Endodermal cell (in vitro differentiated cells): ENCODE measurements at regions not wholly inside any gene's neighbourhood (a gene's known extent, or its start where the extent isn't known, plus 50 kb on each side); places are given as distances from the start of the nearest gene placed in this dataset.
A peak's percentile ranks its signal among the peaks of the same experiment; 100 is the strongest.

Experiments
- DNase-seq: peaks from one replicate; pipeline ENCODE4 v3.0.0-alpha.2; 2017
- H3K27ac ChIP-seq: 2 replicates; pipeline ENCODE4 v1.5.1; 2013; ENCODE audit warnings: mild to moderate bottlenecking, low read depth, low read length, moderate library complexity
- H3K27me3 ChIP-seq: 2 replicates; pipeline ENCODE4 v1.6.1; 2013; ENCODE audit warnings: mild to moderate bottlenecking, low read length, moderate library complexity; ENCODE audit not compliant: insufficient read depth, control insufficient read depth, poor library complexity, severe bottlenecking
- H3K36me3 ChIP-seq: 2 replicates; pipeline ENCODE4 v1.7.0; 2013; ENCODE audit warnings: mild to moderate bottlenecking, low read length, moderate library complexity; ENCODE audit not compliant: control insufficient read depth, insufficient read depth
- H3K4me1 ChIP-seq: one replicate; pipeline ENCODE4 v1.7.0; 2013; ENCODE audit warnings: low read length; ENCODE audit not compliant: control insufficient read depth, insufficient read depth
- H3K4me3 ChIP-seq: 2 replicates; pipeline ENCODE4 v1.5.1; 2013; ENCODE audit warnings: mild to moderate bottlenecking, low read length, moderate library complexity
- H3K9ac ChIP-seq: 2 replicates; pipeline ENCODE4 v1.6.1; 2013; ENCODE audit warnings: mild to moderate bottlenecking, low read length, moderate library complexity; ENCODE audit not compliant: poor library complexity, severe bottlenecking; ENCODE audit errors: extremely low read depth
- H3K9me3 ChIP-seq: 2 replicates; pipeline ENCODE4 v1.6.1; 2013; ENCODE audit warnings: mild to moderate bottlenecking, low read length, moderate library complexity; ENCODE audit not compliant: control insufficient read depth
- H3K27ac Mint-ChIP-seq: 2 replicates; pipeline ENCODE4 v1.8.0; 2020; ENCODE audit warnings: mixed read lengths
- H3K27me3 Mint-ChIP-seq: 2 replicates; pipeline ENCODE4 v1.8.0; 2021; ENCODE audit warnings: mild to moderate bottlenecking, mixed read lengths; ENCODE audit not compliant: insufficient read depth
- H3K36me3 Mint-ChIP-seq: 2 replicates; pipeline ENCODE4 v1.8.0; 2020; ENCODE audit warnings: low read depth, mixed read lengths
- H3K4me1 Mint-ChIP-seq: 2 replicates; pipeline ENCODE4 v1.8.0; 2020; ENCODE audit warnings: mixed read lengths
- H3K4me3 Mint-ChIP-seq: 2 replicates; pipeline ENCODE4 v1.8.0; 2020; ENCODE audit warnings: mild to moderate bottlenecking, moderate library complexity, mixed read lengths
- H3K9me3 Mint-ChIP-seq: 2 replicates; pipeline ENCODE4 v1.8.0; 2020; ENCODE audit warnings: mild to moderate bottlenecking, mixed read lengths
- WGBS, 2 experiments: methylation state at CpG; one replicate each; pipeline versions ENCODE4 v1.1.5 to v1.1.7; 2013; ENCODE audit warnings: missing lambda C conversion rate in 2 of 2, mixed read lengths in 1 of 2; ENCODE audit not compliant: insufficient coverage in 1 of 2, insufficient read length in 1 of 2; 5-methylcytosine and 5-hydroxymethylcytosine counted together
- TF ChIP-seq, protein P1 (sequence below): fragments of 200-600 bp; sonication (generic); conservative IDR thresholded peaks from 2 replicates; pipeline ENCODE4 v1.5.0; 2021; ENCODE audit warnings: antibody characterized with exemption, mild to moderate bottlenecking

DNA sequence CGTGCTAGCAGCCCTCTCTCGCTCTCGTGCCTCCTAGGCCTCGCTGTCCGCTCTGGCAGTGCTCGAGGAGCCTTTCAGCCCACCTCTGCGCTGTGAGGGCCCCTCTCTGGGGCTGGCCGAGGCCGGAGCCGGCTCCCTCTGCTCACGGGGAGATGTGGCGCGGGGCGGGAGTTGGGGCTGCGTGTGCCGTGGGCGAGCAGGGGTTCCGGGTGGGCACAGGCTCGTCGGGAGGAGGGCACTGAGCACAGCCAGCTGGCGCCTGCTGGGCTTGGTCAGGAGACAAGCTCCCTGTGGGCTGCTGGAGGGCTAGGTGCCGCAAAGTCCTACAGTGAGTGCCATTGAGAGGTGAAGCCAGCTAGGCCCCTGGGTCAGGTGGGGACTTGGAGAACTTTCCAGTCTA, 994.5 kb downstream of the C4orf33 start:
- H3K9ac ChIP-seq, result no peak overlapping the region
- Mint-ChIP-seq H3K27me3 (no peaks in the 10 kb centered on the region), H3K36me3 (no peaks in the 10 kb centered on the region), H3K4me1 (peaks cover 6% of the 10 kb centered on the region), H3K9me3 (peaks cover 9% of the 10 kb centered on the region), H3K27ac (no peak overlapping the region), H3K4me3 (no peak overlapping the region)
- no peak overlapping the region for H3K4me3 ChIP-seq
- no peaks in the 10 kb centered on the region for H3K9me3 ChIP-seq
- H3K4me1 ChIP-seq, result no peaks in the 10 kb centered on the region
- H3K36me3 ChIP-seq, result no peaks in the 10 kb centered on the region
- no peak for DNase-seq
- no peaks in the 10 kb centered on the region for H3K27me3 ChIP-seq
- TF ChIP-seq, protein P1, sequence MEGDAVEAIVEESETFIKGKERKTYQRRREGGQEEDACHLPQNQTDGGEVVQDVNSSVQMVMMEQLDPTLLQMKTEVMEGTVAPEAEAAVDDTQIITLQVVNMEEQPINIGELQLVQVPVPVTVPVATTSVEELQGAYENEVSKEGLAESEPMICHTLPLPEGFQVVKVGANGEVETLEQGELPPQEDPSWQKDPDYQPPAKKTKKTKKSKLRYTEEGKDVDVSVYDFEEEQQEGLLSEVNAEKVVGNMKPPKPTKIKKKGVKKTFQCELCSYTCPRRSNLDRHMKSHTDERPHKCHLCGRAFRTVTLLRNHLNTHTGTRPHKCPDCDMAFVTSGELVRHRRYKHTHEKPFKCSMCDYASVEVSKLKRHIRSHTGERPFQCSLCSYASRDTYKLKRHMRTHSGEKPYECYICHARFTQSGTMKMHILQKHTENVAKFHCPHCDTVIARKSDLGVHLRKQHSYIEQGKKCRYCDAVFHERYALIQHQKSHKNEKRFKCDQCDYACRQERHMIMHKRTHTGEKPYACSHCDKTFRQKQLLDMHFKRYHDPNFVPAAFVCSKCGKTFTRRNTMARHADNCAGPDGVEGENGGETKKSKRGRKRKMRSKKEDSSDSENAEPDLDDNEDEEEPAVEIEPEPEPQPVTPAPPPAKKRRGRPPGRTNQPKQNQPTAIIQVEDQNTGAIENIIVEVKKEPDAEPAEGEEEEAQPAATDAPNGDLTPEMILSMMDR, result no peak
- WGBS, 2 experiments, result 95 to 99% methylated on average over 10 to 22 of the region's 22 CpGs
- no peak overlapping the region for H3K27ac ChIP-seq

DNA sequence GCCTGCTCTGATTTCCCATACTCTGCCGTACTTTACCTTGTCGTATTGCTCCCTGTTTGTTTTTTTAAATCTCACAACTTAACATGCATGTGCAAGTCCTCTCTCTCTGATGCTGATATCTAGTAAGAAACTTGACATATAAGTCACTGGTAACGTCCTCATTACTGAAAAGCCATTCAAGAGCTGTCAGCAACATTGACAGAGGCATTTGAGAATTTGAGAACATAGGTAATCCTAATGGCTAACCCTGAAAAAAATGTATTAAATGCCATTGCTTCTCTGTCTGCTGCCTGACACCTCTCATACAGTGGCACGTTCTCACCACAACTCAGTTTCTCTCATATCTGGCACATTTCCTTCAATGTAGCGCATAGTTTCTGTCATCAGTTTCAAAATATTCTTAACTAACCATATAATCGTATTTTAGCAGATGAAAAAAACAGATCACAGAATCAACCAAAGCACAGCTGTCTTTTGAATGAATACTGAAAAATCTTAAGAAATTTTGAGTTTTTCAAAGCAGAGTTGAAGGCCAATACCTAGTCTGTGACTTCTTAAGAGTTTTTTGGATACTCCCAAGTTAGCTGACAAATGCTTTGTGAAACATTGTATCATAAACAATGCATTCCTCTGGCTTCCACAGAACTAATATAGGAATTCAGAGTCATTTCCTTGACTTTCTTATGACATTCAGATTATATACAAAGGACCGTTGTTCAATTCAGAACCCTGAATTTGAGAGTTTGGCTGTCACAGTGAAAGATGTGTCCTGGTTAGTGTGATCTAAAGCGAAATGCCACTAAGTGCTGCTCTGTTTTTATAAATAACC, 996.4 kb downstream of the C4orf33 start:
- H3K27me3 Mint-ChIP-seq, result no peaks in the 10 kb centered on the region
- DNase-seq, result no peak
- Histone ChIP-seq H3K4me3 (no peak overlapping the region), H3K27me3 (no peaks in the 10 kb centered on the region), H3K4me1 (peaks cover 2% of the 10 kb centered on the region), H3K9me3 (no peaks in the 10 kb centered on the region), H3K9ac (no peak overlapping the region), H3K36me3 (no peaks in the 10 kb centered on the region), H3K27ac (peak overlapping the region; percentile 42)
- peaks cover 7% of the 10 kb centered on the region for H3K4me1 Mint-ChIP-seq
- H3K9me3 Mint-ChIP-seq, result peaks cover 9% of the 10 kb centered on the region
- H3K27ac Mint-ChIP-seq, result no peak overlapping the region
- TF ChIP-seq, protein P1, result no peak
- WGBS, 2 experiments, result 87 to 90% methylated on average over 5 to 8 of the region's 8 CpGs
- H3K4me3 Mint-ChIP-seq, result no peak overlapping the region
- no peaks in the 10 kb centered on the region for H3K36me3 Mint-ChIP-seq

DNA sequence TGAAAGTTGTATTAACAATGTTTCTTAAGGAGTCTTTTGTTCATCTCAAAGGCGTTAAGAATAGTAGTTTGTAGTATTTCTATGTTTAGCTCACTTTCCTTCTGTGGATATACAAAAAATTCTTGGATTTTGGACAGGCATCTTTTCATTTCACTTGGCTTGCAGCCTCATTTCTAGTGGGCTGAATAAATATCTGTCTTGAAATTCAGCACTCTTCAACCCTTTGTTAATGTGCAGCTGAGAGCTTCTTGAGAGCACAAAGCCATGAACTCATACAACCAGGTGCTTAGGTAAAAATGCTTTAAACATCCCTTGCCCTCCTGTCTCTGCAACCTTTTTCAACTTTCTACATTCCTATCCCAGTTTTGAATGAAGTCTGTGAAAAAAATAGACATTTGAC, 1003.2 kb downstream of the C4orf33 start:
- Mint-ChIP-seq H3K4me3 (no peak overlapping the region), H3K9me3 (no peaks in the 10 kb centered on the region), H3K27me3 (no peaks in the 10 kb centered on the region), H3K36me3 (no peaks in the 10 kb centered on the region), H3K4me1 (peaks cover 15% of the 10 kb centered on the region), H3K27ac (no peak overlapping the region)
- WGBS, 2 experiments, result 88% methylated on average over 1 of the region's 1 CpG; no CpG with 5 or more reads in 1 of the 2 experiments
- no peak overlapping the region for H3K9ac ChIP-seq
- peaks cover 2% of the 10 kb centered on the region for H3K4me1 ChIP-seq
- H3K4me3 ChIP-seq, result no peak overlapping the region
- no peaks in the 10 kb centered on the region for H3K27me3 ChIP-seq
- no peak for DNase-seq
- no peak overlapping the region for H3K27ac ChIP-seq
- no peaks in the 10 kb centered on the region for H3K36me3 ChIP-seq
- no peaks in the 10 kb centered on the region for H3K9me3 ChIP-seq
- TF ChIP-seq, protein P1, result no peak
